Thoracic aorta (tissue), 2 donors: ENCODE measurements at regions not wholly inside any gene's neighbourhood (a gene's known extent, or its start where the extent isn't known, plus 50 kb on each side); places are given as distances from the start of the nearest gene placed in this dataset.
"Not testable (repeated sequence)": the region's sequence is repeated elsewhere in the genome, so short reads cannot be mapped to it uniquely, and the experiment has no call there.

Experiments used
- ATAC-seq: fragments of 150-250 bp; one replicate; pipeline ENCODE4 v1.8.0; 2017; ENCODE audit warnings: low read depth; ENCODE audit not compliant: insufficient number of reproducible peaks, low FRiP score
- DNase-seq: peaks from one replicate; pipeline ENCODE4 v3.0.0-alpha.2; 2020; ENCODE audit warnings: low spot score
- H3K27ac ChIP-seq, 2 donors: fragments of 200-600 bp; sonication (generic); 1 replicate in 1 of 2; 2 replicates in 1 of 2; pipeline ENCODE4 v1.5.1; 2016; ENCODE audit warnings: mild to moderate bottlenecking in 2 of 2, moderate library complexity in 2 of 2
- H3K27me3 ChIP-seq: fragments of 200-600 bp; sonication (generic); replicated peaks from 2 replicates; pipeline ENCODE4 v1.6.0; 2016; ENCODE audit warnings: mild to moderate bottlenecking; ENCODE audit not compliant: insufficient read depth
- H3K36me3 ChIP-seq: fragments of 200-600 bp; sonication (generic); one replicate; pipeline ENCODE4 v1.5.1; 2016
- H3K4me1 ChIP-seq, 2 donors: fragments of 200-600 bp; sonication (generic); 1 replicate in 1 of 2; 2 replicates in 1 of 2; pipeline versions ENCODE4 v1.5.1 to v1.6.0; 2016; ENCODE audit warnings: low read depth in 2 of 2, mild to moderate bottlenecking in 1 of 2; ENCODE audit not compliant: control insufficient read depth in 1 of 2
- H3K4me3 ChIP-seq: fragments of 200-600 bp; sonication (generic); 2 replicates; pipeline ENCODE4 v1.5.1; 2016; ENCODE audit warnings: mild to moderate bottlenecking
- H3K9me3 ChIP-seq: fragments of 200-600 bp; sonication (generic); 2 replicates; pipeline ENCODE4 v1.5.1; 2016
- CTCF ChIP-seq: fragments of 200-600 bp; sonication (generic); IDR thresholded peaks from one replicate; pipeline ENCODE4 v1.5.1; 2019; ENCODE audit warnings: antibody characterized with exemption

DNA sequence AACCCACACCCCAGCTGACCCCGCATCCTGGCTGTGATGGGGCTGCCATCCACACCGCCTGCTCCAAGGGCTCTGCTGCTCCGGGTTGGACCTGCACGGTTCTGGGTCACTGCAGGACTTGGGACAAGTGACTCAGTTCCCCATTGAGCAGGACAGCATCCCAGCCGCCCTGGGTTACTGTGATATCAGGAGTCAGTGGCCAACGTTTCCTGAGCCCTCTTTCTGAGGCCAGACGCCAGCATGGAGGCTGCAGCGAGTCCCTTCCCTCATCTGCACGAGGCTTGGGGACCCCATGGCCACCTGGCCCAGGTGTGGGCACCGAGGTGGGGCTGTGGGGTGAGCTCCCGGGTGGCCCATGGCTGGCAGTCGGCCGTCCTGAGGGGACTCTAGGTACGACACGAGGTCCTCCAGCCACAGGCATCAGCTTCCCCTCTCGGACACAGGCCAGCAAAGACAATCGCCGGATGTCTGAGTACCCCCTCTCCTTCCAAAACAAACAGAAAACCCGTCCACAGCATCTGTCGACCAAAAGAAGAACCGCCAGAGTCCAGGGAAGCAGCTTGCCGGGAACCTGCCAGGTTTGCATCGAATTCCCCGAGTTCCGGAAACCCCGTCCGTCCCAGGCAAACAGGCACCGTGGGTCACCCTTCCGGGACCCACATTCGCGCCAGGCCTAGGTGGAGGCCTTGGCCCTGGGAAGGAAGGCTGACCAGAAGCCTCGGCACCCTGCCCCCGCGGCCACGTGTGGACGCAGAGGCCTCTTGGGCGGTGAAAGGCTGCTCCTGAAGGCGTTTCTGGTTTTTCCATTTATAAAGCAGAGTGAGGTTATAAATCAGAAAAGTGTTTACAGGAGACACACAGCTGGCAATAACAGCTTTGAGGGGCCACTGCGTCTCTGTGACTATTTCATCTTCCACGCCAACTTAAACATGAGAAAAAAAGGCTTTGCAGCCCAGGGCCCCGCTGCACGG lies 136.0 kb downstream of the FAM53A start:
- no peak for TF ChIP-seq CTCF
- ATAC-seq (peak; percentile 73), DNase-seq (no peak)
- H3K27ac ChIP-seq = peak overlapping the region; percentile 1 to 41
- H3K9me3 ChIP-seq = no peaks in the 10 kb centered on the region
- H3K36me3 ChIP-seq = no peaks in the 10 kb centered on the region
- peak overlapping the region; percentile 66 for H3K4me3 ChIP-seq
- no peaks in the 10 kb centered on the region for H3K27me3 ChIP-seq
- peaks cover 5 to 15% of the 10 kb centered on the region in 2 donors for H3K4me1 ChIP-seq

GRCh38 chr4:1547131-1547855 lies 136.8 kb downstream of the FAM53A start:
- Histone ChIP-seq H3K4me1 (peaks cover 5 to 15% of the 10 kb centered on the region in 2 donors), H3K9me3 (no peaks in the 10 kb centered on the region), H3K27me3 (no peaks in the 10 kb centered on the region), H3K36me3 (no peaks in the 10 kb centered on the region), H3K4me3 (no peak overlapping the region), H3K27ac (no peak overlapping the region)
- TF ChIP-seq CTCF = no peak
- no peak for DNase-seq
- no peak for ATAC-seq

- no peak for TF ChIP-seq CTCF
- ATAC-seq (no peak), DNase-seq (no peak)
- H3K27me3 ChIP-seq = no peaks in the 10 kb centered on the region
- H3K4me3 ChIP-seq = no peak overlapping the region
- no peak overlapping the region for H3K27ac ChIP-seq
- no peaks in the 10 kb centered on the region for H3K36me3 ChIP-seq
- no peaks in the 10 kb centered on the region for H3K9me3 ChIP-seq
- H3K4me1 ChIP-seq = peaks cover 5 to 24% of the 10 kb centered on the region in 2 donors
Observed at GRCh38 chr4:1544861-1545281, 138.6 kb upstream of the NKX1-1 start.

DNA sequence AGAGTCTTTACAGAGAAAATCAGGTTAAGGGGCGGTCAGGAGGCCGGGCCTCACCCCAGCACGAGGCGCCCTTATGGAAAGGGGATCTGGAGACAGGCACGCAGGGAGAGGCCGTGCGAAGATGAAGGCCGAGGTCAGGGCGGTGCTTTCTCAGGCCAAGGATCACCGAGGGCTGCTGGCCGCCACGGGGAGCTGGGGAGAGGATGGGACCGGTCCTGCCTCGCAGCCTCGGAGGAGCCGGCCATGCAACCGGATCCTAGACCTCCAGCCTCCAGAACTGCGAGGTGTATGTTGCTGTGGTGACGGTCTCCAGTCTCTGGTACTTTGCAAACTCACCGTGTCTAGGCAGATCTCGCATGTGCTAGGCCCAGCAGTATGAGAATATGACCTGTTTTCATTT lies 138.2 kb upstream of the NKX1-1 start:
- not testable (repeated sequence) for H3K27ac ChIP-seq, H3K9me3 ChIP-seq, H3K4me3 ChIP-seq, H3K27me3 ChIP-seq, ATAC-seq, H3K36me3 ChIP-seq, DNase-seq
- peaks cover 5 to 24% of the 10 kb centered on the region in 2 donors for H3K4me1 ChIP-seq

DNA sequence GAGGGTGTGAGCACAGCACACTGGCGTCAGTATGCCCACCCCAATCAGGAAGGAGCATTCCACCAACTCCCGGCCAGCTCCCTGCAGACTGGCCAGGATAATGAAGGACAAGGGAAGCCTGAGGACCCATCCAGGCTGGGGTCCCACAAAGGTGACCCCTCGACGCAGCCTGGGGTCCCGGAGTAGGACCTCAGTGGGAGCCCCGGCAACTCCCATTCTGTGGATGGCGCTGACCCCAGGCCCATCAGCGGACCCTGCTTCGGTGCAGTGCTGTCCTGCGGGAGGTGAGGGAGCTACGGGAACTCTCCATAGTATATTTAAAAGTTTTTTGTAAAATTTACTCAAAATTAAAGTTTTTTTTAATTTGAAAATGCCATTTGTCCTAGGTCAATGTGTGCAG lies 137.7 kb upstream of the NKX1-1 start:
- no peak overlapping the region for H3K4me3 ChIP-seq
- no peaks in the 10 kb centered on the region for H3K27me3 ChIP-seq
- ATAC-seq = no peak
- H3K27ac ChIP-seq = no peak overlapping the region
- TF ChIP-seq CTCF = no peak
- no peak for DNase-seq
- H3K4me1 ChIP-seq = peaks cover 0 to 19% of the 10 kb centered on the region in 2 donors
- H3K36me3 ChIP-seq = no peaks in the 10 kb centered on the region
- H3K9me3 ChIP-seq = no peaks in the 10 kb centered on the region
